ENCODE measurements at regions not wholly inside any gene's neighbourhood (a gene's known extent, or its start where the extent isn't known, plus 50 kb on each side); places are given as distances from the start of the nearest gene placed in this dataset.
"Not testable (repeated sequence)": the region's sequence is repeated elsewhere in the genome, so short reads cannot be mapped to it uniquely, and the experiment has no call there.

DNA sequence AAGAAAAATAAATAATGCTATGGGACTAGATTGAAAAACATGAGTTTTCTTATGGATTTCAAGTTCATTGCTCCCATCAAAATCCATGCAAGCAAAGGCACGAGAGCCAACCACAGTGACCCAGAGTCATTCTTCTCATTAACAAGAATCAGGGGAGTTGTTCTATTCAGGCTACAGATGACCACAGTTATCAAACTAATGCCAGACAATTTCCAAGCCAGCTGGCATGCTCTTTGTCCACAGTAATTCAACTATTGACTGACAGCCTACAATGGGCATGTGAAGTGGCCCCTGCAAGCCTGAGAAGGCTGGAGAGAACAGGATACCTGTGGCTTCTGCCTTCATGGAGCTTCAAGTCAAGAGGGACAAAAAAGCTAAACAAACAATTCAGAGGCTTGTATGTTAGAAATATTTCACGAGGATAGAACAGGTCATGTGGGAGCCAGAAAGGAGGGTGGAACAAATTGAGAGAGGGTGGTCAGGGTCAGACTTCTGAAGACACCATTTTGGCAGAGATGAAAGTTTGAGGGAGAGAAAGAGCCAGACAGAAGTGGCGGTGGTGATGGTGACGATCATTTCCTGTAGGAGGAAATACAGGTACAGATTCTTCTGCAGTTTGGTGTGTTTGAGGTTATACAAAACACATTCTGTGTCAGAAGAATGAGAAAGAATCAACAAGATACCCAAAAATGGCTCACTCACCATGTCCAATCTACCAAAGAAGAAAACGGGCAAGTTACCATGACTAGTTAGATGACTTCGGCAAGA, 732.4 kb downstream of the RNF144A start:
- Mint-ChIP-seq H3K4me1 (no peaks in the 10 kb centered on the region), H3K27ac (no peak overlapping the region), H3K9me3 (peaks cover 2% of the 10 kb centered on the region), H3K27me3 (peaks cover 3% of the 10 kb centered on the region), H3K4me3 (no peak overlapping the region), H3K36me3 (ENCODE audit: low read depth) (no peaks in the 10 kb centered on the region)
- TF ChIP-seq, protein P1, sequence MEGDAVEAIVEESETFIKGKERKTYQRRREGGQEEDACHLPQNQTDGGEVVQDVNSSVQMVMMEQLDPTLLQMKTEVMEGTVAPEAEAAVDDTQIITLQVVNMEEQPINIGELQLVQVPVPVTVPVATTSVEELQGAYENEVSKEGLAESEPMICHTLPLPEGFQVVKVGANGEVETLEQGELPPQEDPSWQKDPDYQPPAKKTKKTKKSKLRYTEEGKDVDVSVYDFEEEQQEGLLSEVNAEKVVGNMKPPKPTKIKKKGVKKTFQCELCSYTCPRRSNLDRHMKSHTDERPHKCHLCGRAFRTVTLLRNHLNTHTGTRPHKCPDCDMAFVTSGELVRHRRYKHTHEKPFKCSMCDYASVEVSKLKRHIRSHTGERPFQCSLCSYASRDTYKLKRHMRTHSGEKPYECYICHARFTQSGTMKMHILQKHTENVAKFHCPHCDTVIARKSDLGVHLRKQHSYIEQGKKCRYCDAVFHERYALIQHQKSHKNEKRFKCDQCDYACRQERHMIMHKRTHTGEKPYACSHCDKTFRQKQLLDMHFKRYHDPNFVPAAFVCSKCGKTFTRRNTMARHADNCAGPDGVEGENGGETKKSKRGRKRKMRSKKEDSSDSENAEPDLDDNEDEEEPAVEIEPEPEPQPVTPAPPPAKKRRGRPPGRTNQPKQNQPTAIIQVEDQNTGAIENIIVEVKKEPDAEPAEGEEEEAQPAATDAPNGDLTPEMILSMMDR (IDR thresholded peaks at IDR 0.05) = no peak
- ChIA-PET POLR2A (no interaction called here), CTCF (no interaction called here)
- no peak for ATAC-seq (ENCODE audit: low read depth)
- intact Hi-C loops (cut with micrococcal nuclease) = no loop called here
- no peak for DNase-seq

DNA sequence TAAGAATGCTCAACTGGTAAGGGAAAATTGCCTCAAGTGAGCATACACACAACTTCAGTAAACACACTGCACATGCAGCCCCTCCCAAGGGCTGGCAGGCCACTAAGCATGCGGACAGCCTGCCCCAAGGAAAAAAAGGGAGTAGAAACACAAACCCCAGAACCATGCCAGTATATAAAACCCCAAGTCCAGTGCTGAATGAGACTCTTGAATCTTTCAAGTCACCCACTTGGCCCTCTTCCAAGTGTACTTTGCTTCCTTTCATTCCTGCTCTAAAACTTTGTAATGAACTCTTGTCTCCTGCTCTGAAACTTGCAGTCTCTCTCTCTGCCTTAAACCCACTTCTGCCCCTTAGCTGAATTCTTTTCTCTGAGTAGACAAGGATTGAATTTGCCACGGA, 736.4 kb downstream of the RNF144A start:
- CTCF ChIA-PET = no interaction called here
- ATAC-seq (ENCODE audit: low read depth) (no peak), DNase-seq (no peak)
- POLR2A ChIA-PET = no interaction called here
- Mint-ChIP-seq H3K4me3 (no peak overlapping the region), H3K27ac (no peak overlapping the region), H3K9me3 (peaks cover 2% of the 10 kb centered on the region), H3K27me3 (peaks cover 3% of the 10 kb centered on the region), H3K4me1 (peaks cover 2% of the 10 kb centered on the region), H3K36me3 (ENCODE audit: low read depth) (no peaks in the 10 kb centered on the region)
- TF ChIP-seq, protein P1 (IDR thresholded peaks at IDR 0.05) = no peak
- intact Hi-C loops (cut with micrococcal nuclease) = no loop called here

DNA sequence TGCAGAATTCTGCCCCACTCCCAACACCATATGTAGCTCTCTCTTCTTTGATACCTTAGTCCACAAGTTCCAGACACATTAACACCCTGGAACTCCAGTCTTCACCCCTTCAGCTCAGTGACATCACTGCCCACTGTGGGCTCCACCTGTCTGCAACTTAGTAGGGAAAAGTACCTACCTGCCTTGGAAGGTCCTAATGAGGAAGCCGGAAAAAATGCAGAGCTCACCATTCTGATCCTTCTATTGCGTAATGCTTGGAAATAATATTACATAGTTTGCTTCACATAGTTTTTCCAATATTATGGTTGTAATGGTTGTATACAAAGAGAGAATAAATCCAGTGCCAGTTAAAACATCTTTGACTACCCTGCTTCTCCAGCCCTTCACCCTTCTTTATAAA, 738.4 kb downstream of the RNF144A start:
- H3K36me3 Mint-ChIP-seq (ENCODE audit: low read depth) = no peaks in the 10 kb centered on the region
- DNase-seq (no peak), ATAC-seq (ENCODE audit: low read depth) (no peak)
- TF ChIP-seq, protein P1 (IDR thresholded peaks at IDR 0.05) = no peak
- H3K9me3 Mint-ChIP-seq = peaks cover 2% of the 10 kb centered on the region
- ChIA-PET CTCF (no interaction called here), POLR2A (no interaction called here)
- H3K4me1 Mint-ChIP-seq = peaks cover 2% of the 10 kb centered on the region
- peaks cover 3% of the 10 kb centered on the region for H3K27me3 Mint-ChIP-seq
- H3K4me3 Mint-ChIP-seq = no peak overlapping the region
- no peak overlapping the region for H3K27ac Mint-ChIP-seq
- intact Hi-C loops (cut with micrococcal nuclease) = no loop called here

DNA sequence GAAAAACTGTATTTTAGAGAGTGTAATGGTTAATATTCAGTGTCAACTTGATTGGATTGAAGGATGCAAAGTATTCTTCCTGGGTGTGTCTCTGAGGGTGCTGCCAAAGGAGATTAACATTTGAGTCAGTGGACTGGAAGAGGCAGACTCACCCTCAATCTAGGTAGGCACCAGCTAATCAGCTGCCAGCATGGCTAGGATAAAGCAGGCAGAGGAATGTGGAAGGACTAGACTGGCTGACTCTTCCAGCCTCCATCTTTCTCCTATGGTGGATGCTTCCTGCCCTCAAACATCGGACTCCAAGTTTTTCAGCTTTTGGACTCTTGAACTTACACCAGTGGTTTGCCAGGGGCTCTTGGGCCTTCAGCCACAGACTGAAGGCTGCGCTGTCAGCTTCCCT, 740.3 kb downstream of the RNF144A start:
- DNase-seq; CTCF ChIA-PET; H3K9me3 Mint-ChIP-seq; H3K36me3 Mint-ChIP-seq (ENCODE audit: low read depth); intact Hi-C loops (cut with micrococcal nuclease); H3K4me1 Mint-ChIP-seq; H3K27me3 Mint-ChIP-seq; POLR2A ChIA-PET; H3K4me3 Mint-ChIP-seq; ATAC-seq (ENCODE audit: low read depth); H3K27ac Mint-ChIP-seq: not testable (repeated sequence)

DNA sequence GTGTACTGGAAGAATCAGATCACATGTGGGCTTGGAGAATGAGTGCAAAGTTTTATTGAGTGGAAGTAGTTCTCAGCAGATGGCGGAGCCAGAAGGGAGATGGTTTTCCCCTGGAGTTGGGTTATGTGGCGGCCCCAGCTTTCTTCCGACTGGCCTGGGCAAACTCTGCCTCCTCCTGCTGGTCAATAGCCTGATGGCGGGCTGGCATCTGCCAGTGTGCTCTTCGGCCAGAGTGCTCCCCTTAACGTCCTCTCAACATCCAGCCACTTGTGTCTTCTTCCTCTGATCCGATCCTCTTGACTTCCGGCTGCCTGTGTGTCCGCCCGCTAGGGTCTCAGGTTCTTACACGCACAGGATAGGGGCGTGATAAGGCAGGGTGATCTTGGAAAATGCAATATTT, 741.3 kb downstream of the RNF144A start:
- Mint-ChIP-seq H3K4me3 (no peak overlapping the region), H3K36me3 (ENCODE audit: low read depth) (no peaks in the 10 kb centered on the region), H3K9me3 (no peaks in the 10 kb centered on the region), H3K27ac (no peak overlapping the region), H3K4me1 (peaks cover 2% of the 10 kb centered on the region), H3K27me3 (peaks cover 3% of the 10 kb centered on the region)
- ATAC-seq (ENCODE audit: low read depth) = no peak
- intact Hi-C loops (cut with micrococcal nuclease) = no loop called here
- TF ChIP-seq, protein P1 (IDR thresholded peaks at IDR 0.05) = no peak
- CTCF ChIA-PET = no interaction called here
- POLR2A ChIA-PET = no interaction called here
- DNase-seq = no peak

DNA sequence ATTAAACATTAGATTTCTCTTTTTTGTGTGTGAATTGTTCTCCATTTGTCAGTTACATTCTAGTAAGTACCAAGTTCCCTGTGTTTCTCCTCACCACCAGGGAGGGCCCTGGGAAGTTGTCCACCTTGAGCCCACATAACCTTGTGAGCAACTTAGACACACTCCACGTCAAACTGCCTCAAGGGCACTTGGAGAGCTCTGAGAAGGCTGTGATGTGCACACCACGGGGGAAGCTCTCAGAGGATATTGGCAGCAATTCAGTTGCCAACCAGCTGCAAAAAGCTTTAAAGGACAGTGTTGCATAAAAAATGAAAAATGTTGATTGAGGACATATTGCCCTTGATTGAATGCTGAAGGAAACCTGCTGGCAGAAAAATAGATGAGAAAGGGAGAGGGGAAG, 743.6 kb downstream of the RNF144A start:
- Mint-ChIP-seq H3K27ac (no peak overlapping the region), H3K9me3 (no peaks in the 10 kb centered on the region), H3K4me1 (peaks cover 2% of the 10 kb centered on the region), H3K4me3 (no peak overlapping the region), H3K36me3 (ENCODE audit: low read depth) (no peaks in the 10 kb centered on the region), H3K27me3 (peaks cover 3% of the 10 kb centered on the region)
- ChIA-PET POLR2A (no interaction called here), CTCF (no interaction called here)
- TF ChIP-seq, protein P1 (IDR thresholded peaks at IDR 0.05) = no peak
- ATAC-seq (ENCODE audit: low read depth) = no peak
- intact Hi-C loops (cut with micrococcal nuclease) = no loop called here
- DNase-seq = no peak

Data from activated B cell treated with CpG ODN at 0.5 μM for 24 hours (primary cell).